OCI-LY1 (cell line): ENCODE measurements at regions not wholly inside any gene's neighbourhood (a gene's known extent, or its start where the extent isn't known, plus 50 kb on each side); places are given as distances from the start of the nearest gene placed in this dataset.

ENCODE experiments used
- H2AFZ ChIP-seq: fragments of 200-600 bp; sonication (generic), shearing (Covaris generic); 2 replicates; pipeline ENCODE4 v1.6.0; 2014; ENCODE audit warnings: antibody characterized with exemption, mild to moderate bottlenecking, low read length
- H3F3A ChIP-seq: fragments of 200-600 bp; sonication (generic), shearing (Covaris generic); 2 replicates; pipeline ENCODE4 v1.6.0; 2014; ENCODE audit warnings: mild to moderate bottlenecking, antibody characterized with exemption, low read length, moderate library complexity; ENCODE audit not compliant: insufficient read depth
- H3K27ac ChIP-seq: fragments of 200-600 bp; sonication (generic); 2 replicates; pipeline ENCODE4 v1.5.1; 2014; ENCODE audit warnings: low read length, mixed run types, mild to moderate bottlenecking, low read depth; ENCODE audit not compliant: poor library complexity, severe bottlenecking
- H3K27me3 ChIP-seq: fragments of 200-600 bp; sonication (generic); 2 replicates; pipeline ENCODE4 v1.6.0; 2014; ENCODE audit warnings: antibody characterized with exemption, mild to moderate bottlenecking, low read length, moderate library complexity; ENCODE audit not compliant: insufficient read depth
- H3K36me3 ChIP-seq: fragments of 200-600 bp; sonication (generic); 2 replicates; pipeline ENCODE4 v1.6.1; 2014; ENCODE audit warnings: mild to moderate bottlenecking, antibody characterized with exemption, low read length, moderate library complexity, mixed read lengths; ENCODE audit not compliant: insufficient read depth
- H3K4me1 ChIP-seq: fragments of 200-600 bp; sonication (generic); 2 replicates; pipeline ENCODE4 v1.5.1; 2014; ENCODE audit warnings: mild to moderate bottlenecking, low read length, moderate library complexity; ENCODE audit not compliant: insufficient read depth, severe bottlenecking
- H3K4me2 ChIP-seq: fragments of 200-600 bp; sonication (generic), shearing (Covaris generic); 2 replicates; pipeline ENCODE4 v1.6.1; 2014; ENCODE audit warnings: low read length
- H3K4me3 ChIP-seq: fragments of 200-600 bp; sonication (generic); 2 replicates; pipeline ENCODE4 v1.5.1; 2014; ENCODE audit warnings: low read length, low read depth, mild to moderate bottlenecking, mixed read lengths; ENCODE audit not compliant: poor library complexity, severe bottlenecking
- H3K79me2 ChIP-seq: fragments of 200-600 bp; shearing (Covaris generic); 2 replicates; pipeline ENCODE4 v1.6.1; 2016; ENCODE audit warnings: mixed run types, low read length, mixed read lengths; ENCODE audit not compliant: insufficient read depth
- H3K9ac ChIP-seq: fragments of 200-600 bp; sonication (generic), shearing (Covaris generic); 2 replicates; pipeline ENCODE4 v1.6.1; 2014; ENCODE audit warnings: mild to moderate bottlenecking, low read length, mixed read lengths
- H3K9me2 ChIP-seq: fragments of 200-600 bp; sonication (generic), shearing (Covaris generic); 2 replicates; pipeline ENCODE4 v1.6.1; 2014; ENCODE audit warnings: low read depth, mild to moderate bottlenecking, low read length, mixed read lengths
- H3K9me3 ChIP-seq: fragments of 200-600 bp; shearing (Covaris generic); 2 replicates; pipeline ENCODE4 v1.6.1; 2014; ENCODE audit warnings: low read length, mixed read lengths
- H4K20me1 ChIP-seq: fragments of 200-600 bp; sonication (generic), shearing (Covaris generic); 2 replicates; pipeline ENCODE4 v1.6.0; 2016; ENCODE audit warnings: mild to moderate bottlenecking, low read length; ENCODE audit not compliant: insufficient read depth
- EZH2 ChIP-seq: fragments of 200-600 bp; sonication (generic), shearing (Covaris generic); IDR thresholded peaks from 2 replicates; pipeline ENCODE4 v1.8.0; 2017; ENCODE audit warnings: borderline replicate concordance, mixed run types, mild to moderate bottlenecking, antibody characterized with exemption, low read length, moderate library complexity, mixed read lengths
- TF ChIP-seq, protein P1 (sequence below): fragments of 200-600 bp; sonication (generic), shearing (Covaris generic); IDR thresholded peaks from 2 replicates; pipeline ENCODE4 v1.5.1; 2017; ENCODE audit warnings: mild to moderate bottlenecking, antibody characterized with exemption, low read length, moderate library complexity, mixed read lengths

DNA sequence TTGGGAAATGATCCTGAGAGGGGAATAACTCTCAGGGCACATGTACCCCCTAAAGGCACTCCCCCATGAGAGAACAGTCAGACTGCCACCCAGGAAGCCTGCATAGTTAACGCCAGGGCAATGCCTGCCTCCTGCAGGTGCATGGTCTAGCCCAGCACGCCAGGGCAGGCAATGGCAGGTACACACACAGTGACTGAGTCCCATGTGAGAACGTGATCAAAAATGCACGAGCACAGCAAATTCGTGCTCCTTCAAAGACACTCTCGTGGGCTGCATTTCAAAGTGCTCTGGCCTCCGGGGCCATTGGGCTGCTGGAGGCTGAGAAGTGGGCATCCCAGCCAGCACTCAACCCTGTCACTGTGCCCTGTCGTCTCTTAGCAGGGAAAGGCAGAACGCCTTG, 79.7 kb downstream of the SHANK2 start:
- H3F3A ChIP-seq = no peaks in the 10 kb centered on the region
- peaks cover 10% of the 10 kb centered on the region for H3K9me3 ChIP-seq
- H3K4me2 ChIP-seq = no peak overlapping the region
- H3K36me3 ChIP-seq = no peaks in the 10 kb centered on the region
- no peaks in the 10 kb centered on the region for H3K9me2 ChIP-seq
- no peak overlapping the region for H3K4me3 ChIP-seq
- no peak overlapping the region for H3K9ac ChIP-seq
- no peak overlapping the region for H3K27ac ChIP-seq
- TF ChIP-seq, protein P1, sequence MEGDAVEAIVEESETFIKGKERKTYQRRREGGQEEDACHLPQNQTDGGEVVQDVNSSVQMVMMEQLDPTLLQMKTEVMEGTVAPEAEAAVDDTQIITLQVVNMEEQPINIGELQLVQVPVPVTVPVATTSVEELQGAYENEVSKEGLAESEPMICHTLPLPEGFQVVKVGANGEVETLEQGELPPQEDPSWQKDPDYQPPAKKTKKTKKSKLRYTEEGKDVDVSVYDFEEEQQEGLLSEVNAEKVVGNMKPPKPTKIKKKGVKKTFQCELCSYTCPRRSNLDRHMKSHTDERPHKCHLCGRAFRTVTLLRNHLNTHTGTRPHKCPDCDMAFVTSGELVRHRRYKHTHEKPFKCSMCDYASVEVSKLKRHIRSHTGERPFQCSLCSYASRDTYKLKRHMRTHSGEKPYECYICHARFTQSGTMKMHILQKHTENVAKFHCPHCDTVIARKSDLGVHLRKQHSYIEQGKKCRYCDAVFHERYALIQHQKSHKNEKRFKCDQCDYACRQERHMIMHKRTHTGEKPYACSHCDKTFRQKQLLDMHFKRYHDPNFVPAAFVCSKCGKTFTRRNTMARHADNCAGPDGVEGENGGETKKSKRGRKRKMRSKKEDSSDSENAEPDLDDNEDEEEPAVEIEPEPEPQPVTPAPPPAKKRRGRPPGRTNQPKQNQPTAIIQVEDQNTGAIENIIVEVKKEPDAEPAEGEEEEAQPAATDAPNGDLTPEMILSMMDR = no peak
- no peak for TF ChIP-seq EZH2
- H3K79me2 ChIP-seq = no peaks in the 10 kb centered on the region
- no peaks in the 10 kb centered on the region for H3K4me1 ChIP-seq
- no peak overlapping the region for H2AFZ ChIP-seq
- no peaks in the 10 kb centered on the region; the same call in 1 of the 2 replicates for H3K27me3 ChIP-seq
- no peaks in the 10 kb centered on the region for H4K20me1 ChIP-seq

DNA sequence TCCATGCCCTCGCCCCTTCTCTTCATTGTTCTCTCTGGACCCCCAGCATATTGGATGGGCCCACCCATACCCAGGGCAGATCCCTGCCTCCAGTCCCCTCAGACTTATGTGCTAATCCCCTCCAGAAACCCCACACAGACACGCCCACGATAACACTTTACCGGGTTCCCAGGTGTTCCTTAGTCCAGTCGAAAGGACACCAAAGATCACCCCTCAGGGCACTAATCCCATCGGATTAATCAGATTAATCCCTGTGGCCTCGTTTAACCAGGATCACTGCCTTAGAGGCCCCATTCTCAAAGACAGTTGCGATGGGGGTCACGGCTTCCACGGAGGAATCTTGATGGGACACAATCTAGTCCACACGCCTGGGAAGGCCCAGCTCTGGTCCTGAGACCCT, 80.8 kb downstream of the SHANK2 start:
- Histone ChIP-seq H3K4me2 (no peak overlapping the region), H3K9me2 (no peaks in the 10 kb centered on the region), H4K20me1 (no peaks in the 10 kb centered on the region), H3K36me3 (no peaks in the 10 kb centered on the region), H3K4me1 (no peaks in the 10 kb centered on the region), H3F3A (no peaks in the 10 kb centered on the region), H3K27me3 (no peaks in the 10 kb centered on the region), H3K4me3 (no peak overlapping the region), H3K9me3 (0 out of 2 replicates have a peak, but pooled peaks cover 4% of the 10 kb centered on the region), H3K27ac (no peak overlapping the region), H2AFZ (no peak overlapping the region), H3K9ac (no peak overlapping the region), H3K79me2 (no peaks in the 10 kb centered on the region)
- TF ChIP-seq, protein P1 = no peak
- no peak for TF ChIP-seq EZH2

DNA sequence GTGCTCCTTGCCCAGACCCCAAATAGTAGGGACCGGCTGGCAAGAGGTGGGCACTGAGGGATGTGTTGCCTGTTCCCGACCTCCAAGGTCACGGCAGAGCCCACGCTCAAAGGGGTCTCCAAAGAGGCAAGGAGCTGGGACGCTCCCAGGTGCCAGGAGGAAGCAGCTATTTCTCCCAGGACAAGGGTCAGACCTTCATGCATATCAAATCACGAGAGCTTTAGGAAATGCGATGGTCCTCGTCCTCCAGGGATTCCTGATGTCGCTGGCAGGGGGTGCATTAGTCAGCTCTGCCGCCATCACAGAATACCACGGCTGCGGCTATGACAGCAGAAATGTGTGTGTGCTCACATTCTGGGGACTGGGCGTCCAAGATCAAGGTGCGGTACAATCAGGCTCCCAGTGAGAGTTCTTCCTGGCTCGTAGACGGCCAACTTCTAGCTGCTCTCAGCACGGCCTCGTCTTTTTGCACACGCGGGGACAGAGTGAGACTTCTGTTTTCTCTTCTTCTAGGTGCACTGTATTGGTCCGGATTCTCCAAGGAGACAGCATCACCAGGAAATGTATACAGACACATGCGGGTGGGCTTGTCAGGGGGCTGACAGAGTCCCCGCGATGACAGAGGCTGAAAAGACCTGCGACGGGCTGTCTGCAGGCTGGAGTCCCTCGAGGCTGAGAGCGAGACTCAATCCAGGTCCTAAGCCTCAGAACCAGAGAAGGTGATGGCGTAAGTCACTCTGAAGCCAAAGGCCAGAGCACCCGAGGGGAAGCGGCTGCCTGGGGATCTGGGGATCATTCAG, 81.6 kb downstream of the SHANK2 start:
- no peaks in the 10 kb centered on the region for H4K20me1 ChIP-seq
- H3K9me3 ChIP-seq = no peaks in the 10 kb centered on the region
- no peaks in the 10 kb centered on the region for H3K9me2 ChIP-seq
- H3K27ac ChIP-seq = no peak overlapping the region
- H3K27me3 ChIP-seq = no peaks in the 10 kb centered on the region
- no peaks in the 10 kb centered on the region for H3K79me2 ChIP-seq
- H3K9ac ChIP-seq = no peak overlapping the region
- no peak overlapping the region for H3K4me2 ChIP-seq
- H3K4me3 ChIP-seq = no peak overlapping the region
- no peak for TF ChIP-seq EZH2
- TF ChIP-seq, protein P1 = no peak
- H2AFZ ChIP-seq = no peak overlapping the region
- H3K36me3 ChIP-seq = no peaks in the 10 kb centered on the region
- H3F3A ChIP-seq = no peaks in the 10 kb centered on the region
- no peaks in the 10 kb centered on the region for H3K4me1 ChIP-seq
